GM12878 (cell line): ENCODE measurements at regions not wholly inside any gene's neighbourhood (a gene's known extent, or its start where the extent isn't known, plus 50 kb on each side); places are given as distances from the start of the nearest gene placed in this dataset.

ENCODE experiments used
- ATAC-seq: fragments of 200-7000 bp; cut with Tn5 transposase; 3 replicates; pipeline ENCODE4 v1.9.1; 2020; ENCODE audit warnings: mild to moderate bottlenecking, moderate library complexity
- BruUV-seq: library from RNA; stranded (reverse); fragments of 400-500 nt; replicated peaks from 2 replicates; lab custom pipeline; 2021; lab: Mats Ljungman, UMichigan
- CTCF ChIA-PET: fragments of 300-600 bp; sonication (Branson Sonifier 250); formaldehyde crosslinking; extraction: SDS; loops from one replicate; lab custom pipeline; 2021; ENCODE audit warnings: inconsistent platforms; lab: Yijun Ruan, JAX
- POLR2A ChIA-PET: fragments of 350-600 bp; formaldehyde crosslinking; extraction: SDS; loops from one replicate; lab custom pipeline; 2021; ENCODE audit warnings: inconsistent platforms; lab: Charles Lee
- RAD21 ChIA-PET: fragments of 300-600 bp; sonication (Branson Sonifier 250); formaldehyde crosslinking; loops from one replicate; lab custom pipeline; 2023; ENCODE audit warnings: antibody characterized with exemption; ENCODE audit not compliant: unreplicated experiment; lab: Charles Lee
- SMC1A ChIA-PET: fragments of 300-600 bp; sonication (Branson Sonifier 250); formaldehyde crosslinking; loops from one replicate; lab custom pipeline; 2023; ENCODE audit not compliant: unreplicated experiment, uncharacterized antibody; lab: Charles Lee
- DNase-seq: peaks from one replicate; pipeline ENCODE4 v3.0.0-alpha.2; 2011; ENCODE audit warnings: low read depth, low spot score
- FAIRE-seq: peaks from 3 replicates; lab custom pipeline; 2011; peaks lifted over from hg19 to GRCh38; lab: Jason Lieb, UNC
- H2AFZ ChIP-seq: 2 replicates; pipeline ENCODE4 v1.6.0; 2011; ENCODE audit warnings: low read depth, low read length, control low read depth; ENCODE audit not compliant: control insufficient read depth
- H3K27ac ChIP-seq: 2 replicates; pipeline ENCODE4 v1.5.1; 2011; ENCODE audit warnings: control low read depth; ENCODE audit not compliant: control insufficient read depth, insufficient read depth
- H3K27me3 ChIP-seq, 2 experiments: replicated peaks in 1 of 2; 2 replicates each; pipeline versions ENCODE4 v1.6.0 to v1.6.1; 2011; ENCODE audit warnings: low read length in 1 of 2; ENCODE audit not compliant: control insufficient read depth in 2 of 2, insufficient read depth in 2 of 2
- H3K36me3 ChIP-seq, 2 experiments: 2 replicates each; pipeline ENCODE4 v1.5.1; 2011; ENCODE audit warnings: low read length in 1 of 2; ENCODE audit not compliant: control insufficient read depth in 2 of 2, insufficient read depth in 2 of 2
- H3K4me1 ChIP-seq: 2 replicates; pipeline ENCODE4 v1.6.1; 2011; ENCODE audit warnings: mild to moderate bottlenecking, low read length, moderate library complexity, mixed read lengths; ENCODE audit not compliant: control insufficient read depth, insufficient read depth
- H3K4me2 ChIP-seq: 2 replicates; pipeline ENCODE4 v1.6.0; 2011; ENCODE audit warnings: control low read depth; ENCODE audit not compliant: control insufficient read depth, insufficient read depth
- H3K4me3 ChIP-seq: fragments of 200-600 bp; sonication (generic); 2 replicates; pipeline ENCODE4 v1.5.1; 2016
- H3K79me2 ChIP-seq: 2 replicates; pipeline ENCODE4 v1.6.0; 2011; ENCODE audit warnings: low read length; ENCODE audit not compliant: control insufficient read depth, insufficient read depth
- H3K9ac ChIP-seq: 2 replicates; pipeline ENCODE4 v1.8.0; 2011; ENCODE audit warnings: low read length, control low read depth, mixed read lengths; ENCODE audit not compliant: control insufficient read depth, insufficient read depth
- H3K9me3 ChIP-seq: replicated peaks from 3 replicates; pipeline ENCODE4 v1.5.1; 2011; ENCODE audit warnings: mild to moderate bottlenecking, low read length; ENCODE audit not compliant: control insufficient read depth, insufficient read depth
- H4K20me1 ChIP-seq: 2 replicates; pipeline ENCODE4 v1.6.0; 2011; ENCODE audit not compliant: control insufficient read depth, insufficient read depth
- ASH2L ChIP-seq: fragments of 300-600, 200-600 bp; sonication (generic); IDR thresholded peaks from 2 replicates; pipeline ENCODE4 v1.6.1; 2017; ENCODE audit warnings: low read depth, mild to moderate bottlenecking, borderline replicate concordance
- ATF3 ChIP-seq: IDR thresholded peaks from 2 replicates; pipeline ENCODE4 v1.6.1; 2011; ENCODE audit warnings: low read depth, mild to moderate bottlenecking, low read length, moderate library complexity, borderline replicate concordance; ENCODE audit errors: extremely low read depth
- BACH1 ChIP-seq: fragments of 450-650 bp; IDR thresholded peaks from 2 replicates; pipeline ENCODE4 v1.6.1; 2017; ENCODE audit warnings: mild to moderate bottlenecking, borderline replicate concordance
- E2F8 ChIP-seq: fragments of 450-650 bp; IDR thresholded peaks from 2 replicates; pipeline ENCODE4 v1.6.1; 2018; ENCODE audit warnings: mild to moderate bottlenecking, low read depth, moderate library complexity; ENCODE audit not compliant: partially characterized antibody
- ELK1 ChIP-seq: IDR thresholded peaks from 2 replicates; pipeline ENCODE4 v1.6.1; 2012; ENCODE audit warnings: low read depth, low read length, improper control_type of control experiment
- ESRRA ChIP-seq: IDR thresholded peaks from 2 replicates; pipeline ENCODE4 v1.6.1; 2012; ENCODE audit warnings: mild to moderate bottlenecking, low read length, improper control_type of control experiment
- GABPA ChIP-seq: IDR thresholded peaks from 2 replicates; pipeline ENCODE4 v1.6.1; 2014; ENCODE audit warnings: antibody characterized with exemption, low read depth, mild to moderate bottlenecking, inconsistent platforms
- HDGF ChIP-seq: fragments of 450-650 bp; IDR thresholded peaks from 2 replicates; pipeline ENCODE4 v1.6.1; 2016; ENCODE audit warnings: antibody characterized with exemption
- MLLT1 ChIP-seq: fragments of 450-650 bp; IDR thresholded peaks from 2 replicates; pipeline ENCODE4 v1.6.1; 2016; ENCODE audit warnings: mild to moderate bottlenecking
- NBN ChIP-seq: fragments of 450-650 bp; IDR thresholded peaks from 2 replicates; pipeline ENCODE4 v1.6.1; 2016
- NRF1 ChIP-seq: conservative IDR thresholded peaks from 2 replicates; pipeline ENCODE4 v1.6.1; 2011; ENCODE audit warnings: mild to moderate bottlenecking, low read depth, low read length, improper control_type of control experiment
- RELA ChIP-seq: fragments of 450-650 bp; IDR thresholded peaks from 2 replicates; pipeline ENCODE4 v1.8.0; 2014; ENCODE audit warnings: borderline replicate concordance; ENCODE audit not compliant: partially characterized antibody
- TCF12 ChIP-seq: IDR thresholded peaks from 2 replicates; pipeline ENCODE4 v1.6.1; 2011; ENCODE audit warnings: low read depth, mild to moderate bottlenecking, low read length
- ZNF384 ChIP-seq: IDR thresholded peaks from 2 replicates; pipeline ENCODE4 v1.6.1; 2012; ENCODE audit warnings: low read depth, mild to moderate bottlenecking, low read length, improper control_type of control experiment, borderline replicate concordance
- ZZZ3 ChIP-seq: IDR thresholded peaks from 2 replicates; pipeline ENCODE4 v1.6.1; 2011; ENCODE audit warnings: low read depth; ENCODE audit not compliant: control insufficient read depth, insufficient read length
- WGBS: methylation state at CpG from one replicate; pipeline ENCODE4 v1.1.6; 2016; ENCODE audit warnings: low lambda C conversion rate; ENCODE audit not compliant: insufficient replicate concordance, insufficient coverage; ENCODE audit errors: missing lambda C conversion rate; 5-methylcytosine and 5-hydroxymethylcytosine counted together
- in situ Hi-C: fragments of 300-500 bp; cut with MboI; formaldehyde crosslinking; loops from 9 replicates; pipeline ENCODE4 v1.14.3; 2018; ENCODE audit warnings: mixed read lengths
- intact Hi-C: fragments of 100-400 bp; cut with micrococcal nuclease; formaldehyde crosslinking; loops from one replicate; pipeline ENCODE4 v1.14.2; 2022; ENCODE audit not compliant: unreplicated experiment
- TF ChIP-seq, protein P1 (sequence below): IDR thresholded peaks from 2 replicates; pipeline ENCODE4 v1.6.1; 2011; ENCODE audit warnings: borderline replicate concordance, low read depth, mild to moderate bottlenecking, moderate library complexity, low read length; ENCODE audit not compliant: insufficient read depth, poor library complexity, severe bottlenecking

DNA sequence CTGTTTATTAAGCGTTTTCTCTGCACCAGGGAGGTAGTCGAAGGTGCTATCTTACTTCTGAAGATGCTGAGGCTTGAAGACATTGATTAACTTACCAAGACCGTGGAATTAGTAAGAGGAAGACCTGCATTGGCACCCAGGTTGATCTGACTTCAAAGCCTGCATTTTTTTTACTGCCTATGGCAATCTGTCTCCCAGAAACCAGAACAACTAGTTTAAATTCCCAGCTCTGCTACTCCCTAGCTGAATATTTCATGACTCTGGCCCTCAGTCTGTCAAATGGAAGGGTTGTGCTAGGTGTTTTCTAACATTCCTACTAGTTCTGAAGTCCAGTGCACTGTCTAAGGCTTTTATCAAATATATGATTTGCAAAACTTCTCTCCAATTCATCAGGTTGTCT, 52.0 kb upstream of the GRAMD1B start:
- POLR2A ChIA-PET, result interaction anchor here (0.6 to 1.1 kb wide), 3 partner anchors 16 to 70 kb away, joined by 4 read pairs; no protein-coding TSS in a partner anchor
- intact Hi-C loops, result no loop called here
- FAIRE-seq, result no peak
- TF ChIP-seq E2F8 (no peak), ATF3 (no peak), RELA (no peak), GABPA (no peak), NRF1 (no peak), ELK1 (no peak), ASH2L (no peak), MLLT1 (no peak), ESRRA (no peak), BACH1 (no peak), ZNF384 (no peak), ZZZ3 (no peak), NBN (no peak), HDGF (no peak), TCF12 (no peak)
- TF ChIP-seq, protein P1, sequence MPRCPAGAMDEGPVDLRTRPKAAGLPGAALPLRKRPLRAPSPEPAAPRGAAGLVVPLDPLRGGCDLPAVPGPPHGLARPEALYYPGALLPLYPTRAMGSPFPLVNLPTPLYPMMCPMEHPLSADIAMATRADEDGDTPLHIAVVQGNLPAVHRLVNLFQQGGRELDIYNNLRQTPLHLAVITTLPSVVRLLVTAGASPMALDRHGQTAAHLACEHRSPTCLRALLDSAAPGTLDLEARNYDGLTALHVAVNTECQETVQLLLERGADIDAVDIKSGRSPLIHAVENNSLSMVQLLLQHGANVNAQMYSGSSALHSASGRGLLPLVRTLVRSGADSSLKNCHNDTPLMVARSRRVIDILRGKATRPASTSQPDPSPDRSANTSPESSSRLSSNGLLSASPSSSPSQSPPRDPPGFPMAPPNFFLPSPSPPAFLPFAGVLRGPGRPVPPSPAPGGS, result no peak

More for the DNA sequence above, 52.0 kb upstream of the GRAMD1B start:
- no peak overlapping the region for H3K4me2 ChIP-seq
- in situ Hi-C loops, result no loop called here
- no peak overlapping the region for H3K27ac ChIP-seq
- H3K9ac ChIP-seq, result no peak overlapping the region
- peaks cover 8% of the 10 kb centered on the region for H3K79me2 ChIP-seq
- ChIA-PET CTCF (interaction anchor here (1.0 to 1.3 kb wide), 3 partner anchors 11 to 56 kb away, joined by 3 read pairs; no protein-coding TSS in a partner anchor), RAD21 (interaction anchor here (1.1 to 1.2 kb wide), 2 partner anchors 15 to 16 kb away, joined by 3 read pairs; no protein-coding TSS in a partner anchor), SMC1A (interaction anchor here (0.7 to 2.2 kb wide), 9 partner anchors 10 to 101 kb away, joined by 3 to 11 read pairs (median 3); no protein-coding TSS in a partner anchor)
- no peak for DNase-seq
- WGBS, result 64% methylated on average over 3 of the region's 3 CpGs
- no peaks in the 10 kb centered on the region for H4K20me1 ChIP-seq
- H3K36me3 ChIP-seq, result no peaks in the 10 kb centered on the region
- H3K27me3 ChIP-seq, result no peaks in the 10 kb centered on the region
- H3K4me1 ChIP-seq, result peaks cover 36% of the 10 kb centered on the region
- BruUV-seq, result no TSS peak
- no peak for ATAC-seq
- H2AFZ ChIP-seq, result no peak overlapping the region
- H3K9me3 ChIP-seq, result no peaks in the 10 kb centered on the region
- H3K4me3 ChIP-seq, result no peak overlapping the region
